Muscle of back (tissue), 3 donors: ENCODE measurements at regions not wholly inside any gene's neighbourhood (a gene's known extent, or its start where the extent isn't known, plus 50 kb on each side); places are given as distances from the start of the nearest gene placed in this dataset.
"Not testable (repeated sequence)": the region's sequence is repeated elsewhere in the genome, so short reads cannot be mapped to it uniquely, and the experiment has no call there.

Experiments
- DNase-seq, 3 donors: peaks; one replicate each; pipeline versions ENCODE4 v3.0.0 to v3.0.0-alpha.2; 2013

DNA sequence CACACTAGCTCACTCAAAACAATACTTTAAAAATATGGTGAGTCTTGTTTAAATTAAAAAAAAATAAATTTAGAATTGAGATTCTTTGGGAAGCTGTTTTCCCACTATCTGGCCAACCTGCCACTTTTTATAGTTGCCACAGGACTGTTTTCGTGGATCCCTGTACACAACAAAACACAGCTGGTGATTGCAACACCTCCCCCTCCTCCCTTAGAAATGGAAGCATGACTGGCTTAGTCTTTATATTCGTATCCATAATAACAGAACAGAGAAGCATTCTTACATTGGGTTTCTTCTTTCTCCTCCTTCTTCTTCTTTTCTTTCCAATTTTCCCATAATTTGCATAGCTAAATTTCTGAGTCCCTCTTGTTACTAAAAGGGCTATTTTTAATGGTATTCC is 79.5 kb upstream of the GJB6 start:
- no peak for DNase-seq

DNA sequence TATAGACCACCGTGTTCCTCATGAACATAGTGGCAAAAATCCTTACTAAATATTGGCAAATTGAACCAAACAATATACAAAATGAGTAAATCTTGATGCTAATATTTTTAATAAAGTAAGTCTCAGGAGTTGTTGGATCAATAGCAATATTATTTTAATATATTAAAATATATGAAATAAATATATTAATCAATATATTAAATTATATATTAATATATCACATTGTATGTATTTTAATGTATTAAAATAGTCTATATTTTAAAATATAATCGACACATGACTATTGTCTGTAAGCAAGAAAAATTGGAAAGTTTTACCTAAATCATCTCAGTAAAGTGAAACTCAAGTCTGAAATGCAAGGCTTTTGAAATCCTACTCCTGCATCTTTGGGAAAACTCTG is 78.9 kb upstream of the GJB6 start:
- no peak for DNase-seq

DNA sequence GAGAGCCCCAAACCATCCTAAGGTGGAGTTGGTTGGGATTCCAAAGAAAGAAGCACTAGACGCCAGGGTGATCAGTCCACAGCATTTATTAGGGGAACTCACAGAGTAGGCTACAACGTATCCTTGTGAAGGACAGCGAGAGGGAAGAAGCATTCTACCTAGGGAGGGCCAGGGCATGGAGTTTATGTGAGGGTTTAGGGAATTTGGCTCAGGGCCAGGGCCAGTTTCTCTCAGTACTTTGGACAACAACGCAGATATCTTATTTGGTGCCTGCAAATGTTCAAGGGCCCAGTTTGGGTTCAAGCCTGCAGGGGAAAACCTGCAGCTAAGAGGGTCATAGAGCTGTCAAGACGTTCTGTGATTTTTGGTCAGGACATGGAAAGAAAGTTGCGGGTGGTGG is 73.9 kb upstream of the GJB6 start:
- DNase-seq: no peak

- DNase-seq: no peak
These were observed 73.5 kb upstream of the GJB6 start for GRCh38 chr13:20305587-20305986.

DNA sequence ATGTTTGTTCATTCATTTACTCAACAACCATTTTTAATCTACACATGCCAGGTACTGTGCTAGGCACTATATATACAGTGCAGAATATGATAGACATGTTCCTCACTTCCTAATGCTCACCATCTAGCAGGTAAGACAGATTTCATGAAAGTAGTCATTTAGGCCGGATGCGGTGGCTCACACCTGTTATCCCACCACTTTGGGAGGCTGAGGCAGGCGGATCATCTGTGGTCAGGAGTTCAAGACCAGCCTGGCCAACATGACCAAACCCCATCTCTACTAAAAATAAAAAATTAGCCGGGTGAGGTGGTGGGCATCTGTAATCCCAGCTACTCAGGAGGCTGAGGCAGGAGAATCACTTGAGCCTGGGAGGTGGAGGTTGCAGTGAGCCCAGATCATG is 71.9 kb upstream of the GJB6 start:
- not testable (repeated sequence) for DNase-seq

DNA sequence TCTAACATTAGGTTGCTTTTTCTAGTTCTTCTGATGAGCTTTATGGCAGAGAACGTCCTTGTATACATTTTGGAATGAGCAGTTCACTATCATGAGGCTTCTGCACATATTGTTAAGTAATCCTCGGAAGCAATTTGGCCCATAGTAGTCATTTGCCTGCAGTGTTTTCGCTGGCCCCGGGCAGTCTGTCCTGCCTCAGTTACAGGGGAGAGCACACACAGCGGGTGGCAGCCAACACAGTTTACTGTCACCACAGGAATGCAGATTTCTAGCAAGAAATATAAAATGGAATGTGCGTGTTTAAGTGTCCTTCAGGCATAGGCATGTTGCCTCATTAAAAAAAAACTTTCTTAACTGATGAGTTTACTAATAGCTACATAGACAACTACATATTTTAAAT is 71.5 kb upstream of the GJB6 start:
- DNase-seq: peak in 1 of 3 donors; percentile 22

GRCh38 chr13:20301403-20302071 is 69.4 kb upstream of the GJB6 start:
- peak; percentile 11 to 74 (median 39) for DNase-seq

GRCh38 chr13:20301015-20301402 is 68.9 kb upstream of the GJB6 start:
- no peak for DNase-seq

- no peak for DNase-seq
These were observed 65.1 kb upstream of the GJB6 start for GRCh38 chr13:20297181-20297580.

- no peak for DNase-seq
These were observed 63.8 kb upstream of the GJB6 start for GRCh38 chr13:20295956-20296355.

- DNase-seq: no peak
These were observed 62.4 kb upstream of the GJB6 start for GRCh38 chr13:20294497-20294896.

- DNase-seq: not testable (repeated sequence)
These were observed 60.2 kb upstream of the GJB6 start for GRCh38 chr13:20292301-20292700.

DNA sequence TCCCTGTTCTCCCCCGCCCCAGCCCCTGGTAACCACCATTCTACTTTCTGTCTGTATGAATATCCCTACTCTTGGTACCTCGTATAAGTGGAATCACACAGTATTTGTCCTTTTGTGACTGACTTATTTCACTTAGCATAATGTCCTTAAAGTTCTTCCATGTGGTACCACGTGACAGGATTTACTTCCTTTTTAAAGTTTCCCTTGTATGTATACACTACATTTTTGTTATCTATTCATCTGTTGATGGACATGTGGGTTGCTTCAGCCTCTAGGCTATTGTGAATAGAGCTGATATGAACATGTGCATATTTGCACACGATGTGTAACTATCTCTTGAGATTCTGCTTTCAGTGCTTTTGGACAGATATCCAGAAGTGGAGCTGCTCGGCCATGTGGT is 59.6 kb upstream of the GJB6 start:
- no peak for DNase-seq

- no peak for DNase-seq
These were observed 58.9 kb upstream of the GJB6 start for GRCh38 chr13:20291037-20291436.

- DNase-seq: no peak
These were observed 56.4 kb upstream of the GJB6 start for GRCh38 chr13:20288561-20288960.

DNA sequence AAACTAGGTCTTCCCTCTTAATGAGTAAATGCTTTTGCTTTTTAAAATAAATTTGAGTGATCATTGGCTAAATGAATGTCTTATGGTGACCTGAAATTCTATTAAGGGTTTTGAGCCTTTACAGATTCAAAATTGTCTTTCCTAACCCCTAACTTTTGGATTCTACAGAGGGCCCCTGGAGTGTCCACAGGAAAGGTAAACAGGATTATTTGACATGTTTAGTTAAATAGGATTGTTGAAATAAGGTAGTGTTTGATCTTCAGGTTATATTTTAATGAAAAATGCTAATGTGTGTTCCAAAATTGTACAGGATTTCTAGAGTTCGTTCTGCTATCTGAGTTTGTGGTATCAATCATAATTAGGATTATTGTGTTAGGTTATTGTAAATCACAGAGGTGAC is 55.9 kb upstream of the GJB6 start:
- no peak for DNase-seq

DNA sequence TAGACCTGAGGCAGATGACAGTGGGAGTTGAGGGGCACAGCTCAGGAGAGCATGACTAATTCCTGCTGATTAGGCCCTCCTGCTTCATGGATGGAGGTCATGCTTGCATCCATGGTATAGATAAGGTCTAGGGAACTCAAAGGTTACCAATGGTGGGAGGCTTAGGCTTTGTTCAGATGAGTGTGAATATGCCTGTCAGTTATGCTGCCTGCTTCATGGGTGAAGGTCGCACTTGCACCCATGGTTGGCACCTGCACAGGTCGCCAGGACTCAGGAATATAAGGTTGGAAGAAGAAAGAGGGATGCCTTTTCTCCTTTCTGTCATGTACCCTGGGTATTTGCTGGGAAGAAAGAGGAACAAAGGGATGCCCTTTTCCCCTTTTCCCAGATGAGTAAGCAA is 53.4 kb upstream of the GJB6 start:
- DNase-seq: no peak
